Calu3 (cell line): ENCODE measurements at regions not wholly inside any gene's neighbourhood (a gene's known extent, or its start where the extent isn't known, plus 50 kb on each side); places are given as distances from the start of the nearest gene placed in this dataset.
A peak's percentile ranks its signal among the peaks of the same experiment; 100 is the strongest.

Source experiments
- BruUV-seq: library from RNA; stranded (reverse); fragments of 400-500 nt; replicated peaks from 2 replicates; lab custom pipeline; 2021; lab: Mats Ljungman, UMichigan
- CTCF ChIA-PET: fragments of 300-600 bp; sonication (Branson Sonifier 250); formaldehyde crosslinking; loops from one replicate; lab custom pipeline; 2022; ENCODE audit warnings: antibody characterized with exemption; lab: Charles Lee
- DNase-seq: peaks from one replicate; pipeline ENCODE4 v3.0.0; 2022
- H3K27ac Mint-ChIP-seq: one replicate; pipeline ENCODE4 v1.8.0; 2022; ENCODE audit warnings: mixed read lengths; ENCODE audit not compliant: unreplicated experiment
- H3K27me3 Mint-ChIP-seq: one replicate; pipeline ENCODE4 v1.8.0; 2022; ENCODE audit warnings: mixed read lengths; ENCODE audit not compliant: unreplicated experiment
- H3K36me3 Mint-ChIP-seq: one replicate; pipeline ENCODE4 v1.8.0; 2022; ENCODE audit warnings: mild to moderate bottlenecking, moderate library complexity, mixed read lengths; ENCODE audit not compliant: insufficient read depth, unreplicated experiment
- H3K4me1 Mint-ChIP-seq: one replicate; pipeline ENCODE4 v1.8.0; 2022; ENCODE audit warnings: mild to moderate bottlenecking, low read depth, mixed read lengths; ENCODE audit not compliant: unreplicated experiment
- H3K4me3 Mint-ChIP-seq: one replicate; pipeline ENCODE4 v1.8.0; 2022; ENCODE audit warnings: mild to moderate bottlenecking, low read depth, moderate library complexity, mixed read lengths; ENCODE audit not compliant: unreplicated experiment
- H3K9me3 Mint-ChIP-seq: one replicate; pipeline ENCODE4 v1.8.0; 2022; ENCODE audit warnings: low read depth, mixed read lengths; ENCODE audit not compliant: unreplicated experiment
- intact Hi-C: fragments of 100-400 bp; cut with micrococcal nuclease; formaldehyde crosslinking; loops from one replicate; pipeline ENCODE4 v1.10.0; 2022; ENCODE audit not compliant: unreplicated experiment
- TF ChIP-seq, protein P1 (sequence below): fragments of 200-600 bp; IDR thresholded peaks from one replicate; pipeline ENCODE4 v1.8.0; 2022; ENCODE audit warnings: antibody characterized with exemption; ENCODE audit not compliant: unreplicated experiment

DNA sequence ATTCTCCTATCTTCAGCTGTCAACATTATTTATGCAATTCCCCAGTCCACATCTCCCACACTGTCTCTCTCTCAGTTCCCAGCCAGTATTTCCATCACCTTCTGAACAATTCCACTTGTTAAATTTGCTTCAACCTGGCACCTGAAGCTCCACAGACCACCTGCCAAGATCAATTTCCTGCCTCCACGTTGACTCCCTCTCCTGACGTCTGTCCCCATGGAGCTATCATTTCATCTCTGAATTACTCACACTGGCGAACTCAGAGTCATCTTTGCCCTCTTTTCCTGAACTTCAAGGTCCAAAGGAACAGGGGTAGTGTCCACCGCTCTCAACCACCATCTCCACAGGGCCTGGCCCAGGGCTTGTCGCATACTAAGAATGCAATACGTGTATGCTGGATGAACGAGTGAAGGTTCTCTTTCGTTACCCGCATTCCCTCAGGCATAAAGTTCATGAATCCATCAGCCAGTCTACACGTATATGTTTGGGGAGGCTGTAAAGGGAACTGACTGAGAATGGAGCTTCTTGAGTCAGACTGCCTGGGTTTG lies 183.3 kb downstream of the JCAD start:
- no peaks in the 10 kb centered on the region for H3K27me3 Mint-ChIP-seq
- no peaks in the 10 kb centered on the region for H3K9me3 Mint-ChIP-seq
- no TSS peak for BruUV-seq
- DNase-seq, result no peak
- no peaks in the 10 kb centered on the region for H3K36me3 Mint-ChIP-seq
- no peaks in the 10 kb centered on the region for H3K4me1 Mint-ChIP-seq
- no peak overlapping the region for H3K27ac Mint-ChIP-seq
- TF ChIP-seq, protein P1, sequence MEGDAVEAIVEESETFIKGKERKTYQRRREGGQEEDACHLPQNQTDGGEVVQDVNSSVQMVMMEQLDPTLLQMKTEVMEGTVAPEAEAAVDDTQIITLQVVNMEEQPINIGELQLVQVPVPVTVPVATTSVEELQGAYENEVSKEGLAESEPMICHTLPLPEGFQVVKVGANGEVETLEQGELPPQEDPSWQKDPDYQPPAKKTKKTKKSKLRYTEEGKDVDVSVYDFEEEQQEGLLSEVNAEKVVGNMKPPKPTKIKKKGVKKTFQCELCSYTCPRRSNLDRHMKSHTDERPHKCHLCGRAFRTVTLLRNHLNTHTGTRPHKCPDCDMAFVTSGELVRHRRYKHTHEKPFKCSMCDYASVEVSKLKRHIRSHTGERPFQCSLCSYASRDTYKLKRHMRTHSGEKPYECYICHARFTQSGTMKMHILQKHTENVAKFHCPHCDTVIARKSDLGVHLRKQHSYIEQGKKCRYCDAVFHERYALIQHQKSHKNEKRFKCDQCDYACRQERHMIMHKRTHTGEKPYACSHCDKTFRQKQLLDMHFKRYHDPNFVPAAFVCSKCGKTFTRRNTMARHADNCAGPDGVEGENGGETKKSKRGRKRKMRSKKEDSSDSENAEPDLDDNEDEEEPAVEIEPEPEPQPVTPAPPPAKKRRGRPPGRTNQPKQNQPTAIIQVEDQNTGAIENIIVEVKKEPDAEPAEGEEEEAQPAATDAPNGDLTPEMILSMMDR, result no peak
- H3K4me3 Mint-ChIP-seq, result no peak overlapping the region
- CTCF ChIA-PET, result no interaction called here
- intact Hi-C loops, result no loop called here

DNA sequence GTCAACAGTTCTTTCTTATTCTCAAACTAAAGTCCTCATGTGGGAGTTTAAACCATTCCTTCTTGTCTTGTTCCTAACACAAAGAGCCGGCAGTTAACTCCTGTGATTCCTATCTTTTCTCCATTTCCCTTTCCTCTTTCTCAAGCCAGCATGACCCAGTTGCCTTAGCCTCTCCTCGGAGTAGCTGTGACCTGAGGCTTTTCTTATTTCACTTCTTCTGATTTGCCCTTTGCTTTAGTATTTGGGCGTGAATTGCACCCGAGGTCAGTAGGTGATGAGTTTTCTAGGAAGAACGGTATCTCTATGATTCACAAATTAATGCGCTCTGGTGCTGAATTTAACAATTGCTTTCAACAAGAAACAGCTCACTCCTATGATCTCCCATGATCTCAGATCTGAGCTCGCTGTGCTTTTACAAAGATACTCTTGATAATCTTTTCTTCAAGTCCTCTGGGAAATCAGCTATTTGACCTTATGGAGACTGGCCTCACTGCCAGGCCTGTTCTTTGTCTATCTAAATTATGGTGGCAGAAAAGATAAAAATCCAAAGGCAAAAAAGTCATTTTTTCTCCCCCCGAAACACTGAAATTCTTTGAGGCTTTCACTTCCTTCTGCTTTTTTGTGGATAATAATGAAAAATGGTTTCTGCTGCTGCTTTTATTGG lies 184.6 kb downstream of the JCAD start:
- no TSS peak for BruUV-seq
- H3K27me3 Mint-ChIP-seq, result no peaks in the 10 kb centered on the region
- H3K36me3 Mint-ChIP-seq, result peaks cover 5% of the 10 kb centered on the region
- DNase-seq, result no peak
- intact Hi-C loops, result no loop called here
- no peak overlapping the region for H3K4me3 Mint-ChIP-seq
- CTCF ChIA-PET, result no interaction called here
- TF ChIP-seq, protein P1, result no peak
- peaks cover 7% of the 10 kb centered on the region for H3K9me3 Mint-ChIP-seq
- H3K27ac Mint-ChIP-seq, result no peak overlapping the region
- H3K4me1 Mint-ChIP-seq, result no peaks in the 10 kb centered on the region

DNA sequence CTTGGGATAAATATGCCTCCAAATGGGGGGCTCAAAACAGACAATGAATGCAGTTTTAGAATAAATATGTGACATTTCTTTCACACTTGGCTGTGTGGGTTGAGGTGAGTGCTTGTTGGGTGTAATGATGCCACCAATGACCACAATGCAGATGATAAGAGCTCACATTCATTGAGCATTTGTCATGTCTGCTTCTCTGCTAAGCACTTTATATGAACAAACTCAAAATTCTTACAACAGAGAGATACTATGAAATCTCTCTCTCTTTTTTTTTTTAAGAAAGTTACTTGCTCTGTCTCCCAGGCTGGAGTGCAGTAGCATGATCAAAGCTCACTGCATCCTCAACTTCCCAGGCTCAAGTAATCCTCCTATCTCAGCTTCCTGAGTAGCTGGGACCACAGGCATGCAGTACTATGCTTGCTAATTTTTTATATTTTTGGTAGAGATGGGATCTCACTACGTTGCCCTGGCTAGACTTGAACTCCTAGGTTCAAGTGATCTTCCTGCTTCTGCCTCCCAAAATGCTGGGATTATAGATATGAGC lies 185.4 kb downstream of the JCAD start:
- Mint-ChIP-seq H3K27ac (no peak overlapping the region), H3K4me3 (no peak overlapping the region), H3K27me3 (no peaks in the 10 kb centered on the region), H3K36me3 (peaks cover 5% of the 10 kb centered on the region), H3K4me1 (no peaks in the 10 kb centered on the region), H3K9me3 (peaks cover 9% of the 10 kb centered on the region)
- no peak for DNase-seq
- intact Hi-C loops, result no loop called here
- CTCF ChIA-PET, result no interaction called here
- TF ChIP-seq, protein P1, result no peak
- BruUV-seq, result no TSS peak

DNA sequence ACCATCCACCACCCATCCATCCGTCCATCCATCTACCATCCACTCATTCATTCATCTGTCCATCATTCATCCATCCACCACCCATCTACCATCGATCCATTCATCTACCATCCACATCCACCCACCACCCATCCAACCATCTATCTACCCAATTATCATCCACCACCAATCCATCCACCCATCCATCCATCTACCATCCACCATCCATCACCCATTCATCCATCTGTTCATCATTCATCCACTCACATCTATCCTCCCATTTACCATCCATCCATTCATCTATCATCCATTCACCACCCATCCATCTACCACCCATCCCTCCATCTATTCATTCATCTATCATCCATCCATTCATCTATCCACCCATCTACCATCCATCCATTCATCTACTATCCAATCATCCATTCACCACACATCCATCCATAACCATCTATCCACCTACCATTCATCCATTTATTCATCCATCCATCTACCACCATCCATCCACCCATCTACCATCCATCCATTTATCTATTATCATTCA lies 188.8 kb downstream of the JCAD start:
- intact Hi-C loops, result no loop called here
- Mint-ChIP-seq H3K4me3 (no peak overlapping the region), H3K36me3 (peaks cover 13% of the 10 kb centered on the region), H3K27ac (peak overlapping the region; percentile 0), H3K4me1 (peaks cover 11% of the 10 kb centered on the region), H3K9me3 (peaks cover 9% of the 10 kb centered on the region), H3K27me3 (no peaks in the 10 kb centered on the region)
- DNase-seq, result no peak
- CTCF ChIA-PET, result no interaction called here
- BruUV-seq, result no TSS peak
- TF ChIP-seq, protein P1, result no peak
